GM19372 (cell line): ENCODE measurements at regions not wholly inside any gene's neighbourhood (a gene's known extent, or its start where the extent isn't known, plus 50 kb on each side); places are given as distances from the start of the nearest gene placed in this dataset.

ENCODE experiments used
- ATAC-seq: cut with Tn5 transposase; IDR thresholded peaks from one replicate; pipeline ENCODE4 v1.9.1; 2021; ENCODE audit warnings: mild to moderate bottlenecking, low read depth, moderate library complexity; ENCODE audit not compliant: unreplicated experiment

- ATAC-seq = no peak
Observed at GRCh38 chr15:36478561-36478960, 100.9 kb upstream of the CDIN1 start.

- ATAC-seq = no peak
Observed at GRCh38 chr15:36479200-36479896, 100.1 kb upstream of the CDIN1 start.

- ATAC-seq = no peak
Observed at GRCh38 chr15:36481156-36481555, 98.3 kb upstream of the CDIN1 start.

GRCh38 chr15:36483409-36483808 is 96.0 kb upstream of the CDIN1 start:
- no peak for ATAC-seq

- ATAC-seq = no peak
Observed at GRCh38 chr15:36484038-36484778, 95.2 kb upstream of the CDIN1 start.

- ATAC-seq = no peak
Observed at GRCh38 chr15:36491912-36492311, 87.5 kb upstream of the CDIN1 start.

GRCh38 chr15:36495456-36495991 is 83.9 kb upstream of the CDIN1 start:
- ATAC-seq = no peak

- ATAC-seq = no peak
Observed at GRCh38 chr15:36497901-36498300, 81.5 kb upstream of the CDIN1 start.

GRCh38 chr15:36498401-36498800 is 81.0 kb upstream of the CDIN1 start:
- ATAC-seq = no peak

- no peak for ATAC-seq
Observed at GRCh38 chr15:36498916-36499315, 80.5 kb upstream of the CDIN1 start.

GRCh38 chr15:36499412-36500389 is 79.7 kb upstream of the CDIN1 start:
- no peak for ATAC-seq

- ATAC-seq = peak; percentile 89
Observed at GRCh38 chr15:36501063-36501678, 78.3 kb upstream of the CDIN1 start.

GRCh38 chr15:36502509-36502908 is 76.9 kb upstream of the CDIN1 start:
- ATAC-seq = no peak

- no peak for ATAC-seq
Observed at GRCh38 chr15:36506733-36507356, 72.6 kb upstream of the CDIN1 start.

GRCh38 chr15:36507458-36507857 is 72.0 kb upstream of the CDIN1 start:
- no peak for ATAC-seq

GRCh38 chr15:36511594-36511993 is 67.8 kb upstream of the CDIN1 start:
- no peak for ATAC-seq

- no peak for ATAC-seq
Observed at GRCh38 chr15:36517758-36518157, 61.7 kb upstream of the CDIN1 start.

GRCh38 chr15:36519067-36519466 is 60.4 kb upstream of the CDIN1 start:
- ATAC-seq = no peak

GRCh38 chr15:36525430-36525829 is 54.0 kb upstream of the CDIN1 start:
- no peak for ATAC-seq
